Mesendoderm (in vitro differentiated cells): ENCODE measurements at regions not wholly inside any gene's neighbourhood (a gene's known extent, or its start where the extent isn't known, plus 50 kb on each side); places are given as distances from the start of the nearest gene placed in this dataset.

Experiments
- DNase-seq: peaks from one replicate; pipeline ENCODE4 v3.0.0; 2013
- H2AK5ac ChIP-seq: 2 replicates; pipeline ENCODE4 v1.6.1; 2013; ENCODE audit warnings: low read length, inconsistent platforms
- H2BK120ac ChIP-seq: 2 replicates; pipeline ENCODE4 v1.6.1; 2013; ENCODE audit warnings: low read depth, mild to moderate bottlenecking, low read length, moderate library complexity, mixed read lengths
- H2BK15ac ChIP-seq: replicated peaks from 2 replicates; pipeline ENCODE4 v1.6.1; 2013; ENCODE audit warnings: low read depth, mild to moderate bottlenecking, moderate library complexity
- H2BK5ac ChIP-seq: 2 replicates; pipeline ENCODE4 v1.6.1; 2013; ENCODE audit warnings: low read length, inconsistent platforms
- H3K18ac ChIP-seq: 2 replicates; pipeline ENCODE4 v1.6.1; 2013; ENCODE audit warnings: mild to moderate bottlenecking, low read length, mixed read lengths
- H3K23ac ChIP-seq: one replicate; pipeline ENCODE4 v1.6.1; 2013; ENCODE audit warnings: low read length
- H3K27ac ChIP-seq: 2 replicates; pipeline ENCODE4 v1.5.1; 2013; ENCODE audit warnings: low read depth, mild to moderate bottlenecking, inconsistent platforms, low read length, moderate library complexity
- H3K27me3 ChIP-seq: 2 replicates; pipeline ENCODE4 v1.6.1; 2013; ENCODE audit warnings: low read length, control low read depth, mild to moderate bottlenecking, inconsistent platforms; ENCODE audit not compliant: insufficient read depth, poor library complexity
- H3K36me3 ChIP-seq: 2 replicates; pipeline ENCODE4 v1.6.1; 2013; ENCODE audit warnings: low read length, inconsistent platforms; ENCODE audit not compliant: control insufficient read depth, insufficient read depth
- H3K4ac ChIP-seq: one replicate; pipeline ENCODE4 v1.6.1; 2013; ENCODE audit warnings: low read depth, mild to moderate bottlenecking, low read length, moderate library complexity
- H3K4me1 ChIP-seq: 2 replicates; pipeline ENCODE4 v1.6.1; 2013; ENCODE audit warnings: low read depth, low read length, inconsistent platforms; ENCODE audit not compliant: control insufficient read depth
- H3K4me2 ChIP-seq: 2 replicates; pipeline ENCODE4 v1.6.1; 2013; ENCODE audit warnings: low read length
- H3K4me3 ChIP-seq: 2 replicates; pipeline ENCODE4 v1.5.1; 2013; ENCODE audit warnings: mild to moderate bottlenecking, low read length
- H3K56ac ChIP-seq: one replicate; pipeline ENCODE4 v1.6.1; 2013; ENCODE audit warnings: low read length
- H3K79me1 ChIP-seq: 2 replicates; pipeline ENCODE4 v1.6.1; 2013; ENCODE audit warnings: low read length, inconsistent platforms
- H3K79me2 ChIP-seq: 2 replicates; pipeline ENCODE4 v1.6.1; 2013; ENCODE audit warnings: mild to moderate bottlenecking, low read length; ENCODE audit not compliant: control insufficient read depth, insufficient read depth
- H3K9ac ChIP-seq: 2 replicates; pipeline ENCODE4 v1.6.1; 2013; ENCODE audit warnings: low read length, inconsistent platforms
- H4K5ac ChIP-seq: one replicate; pipeline ENCODE4 v1.6.1; 2013; ENCODE audit warnings: low read length
- H4K8ac ChIP-seq: one replicate; pipeline ENCODE4 v1.6.1; 2013; ENCODE audit warnings: low read depth, mild to moderate bottlenecking, control low read depth, low read length, moderate library complexity
- WGBS: extraction: QIAGEN DNeasy Blood & Tissue Kit; methylation state at CpG from one replicate; pipeline ENCODE4 v1.1.7; 2013; ENCODE audit warnings: low lambda C conversion rate, missing lambda C conversion rate; ENCODE audit not compliant: insufficient coverage; ENCODE audit errors: extremely low coverage; 5-methylcytosine and 5-hydroxymethylcytosine counted together

- Histone ChIP-seq H3K9ac (no peak overlapping the region), H3K4me3 (no peak overlapping the region), H3K4me1 (peaks cover 10% of the 10 kb centered on the region), H3K79me1 (no peaks in the 10 kb centered on the region), H3K79me2 (no peaks in the 10 kb centered on the region), H2BK15ac (no peak overlapping the region), H2BK5ac (no peak overlapping the region), H2AK5ac (no peak overlapping the region), H4K8ac (no peak overlapping the region), H3K56ac (no peak overlapping the region), H3K18ac (no peak overlapping the region), H3K23ac (no peak overlapping the region), H2BK120ac (no peak overlapping the region), H3K36me3 (no peaks in the 10 kb centered on the region), H3K4ac (no peak overlapping the region), H3K27ac (no peak overlapping the region), H3K27me3 (no peaks in the 10 kb centered on the region), H3K4me2 (no peak overlapping the region), H4K5ac (no peak overlapping the region)
- no CpG with 5 or more reads among the region's 15 CpGs for WGBS
- DNase-seq: no peak
These were observed 207.2 kb downstream of the ERCC6L2 start for GRCh38 chr9:96082516-96083232.

DNA sequence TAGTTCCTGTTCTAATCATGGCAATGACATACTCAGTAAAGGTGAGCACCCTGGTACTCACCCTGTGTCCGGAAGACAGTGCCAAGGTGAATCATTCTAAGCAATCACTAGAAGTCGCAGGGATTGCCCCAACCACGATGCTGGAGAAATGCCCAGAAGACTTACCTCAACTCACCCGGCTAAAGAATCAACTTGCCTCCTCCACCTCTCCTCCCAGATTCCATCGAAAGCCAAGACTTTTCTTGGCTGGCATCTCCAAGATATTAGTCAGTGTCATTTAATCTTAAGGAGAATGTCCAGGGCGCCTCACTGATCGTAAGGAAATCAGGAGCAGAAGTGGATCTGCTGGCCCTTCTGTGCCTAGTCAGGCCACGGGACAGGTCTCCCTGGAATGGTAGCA is 204.9 kb downstream of the ERCC6L2 start:
- no peak overlapping the region for H2BK15ac ChIP-seq
- H3K4me2 ChIP-seq: no peak overlapping the region
- no peaks in the 10 kb centered on the region for H3K4me1 ChIP-seq
- no peak overlapping the region for H2BK5ac ChIP-seq
- H3K79me1 ChIP-seq: no peaks in the 10 kb centered on the region
- no peak overlapping the region for H3K4me3 ChIP-seq
- no peak overlapping the region for H3K23ac ChIP-seq
- H3K27ac ChIP-seq: no peak overlapping the region
- H3K9ac ChIP-seq: no peak overlapping the region
- no peaks in the 10 kb centered on the region for H3K36me3 ChIP-seq
- no CpG with 5 or more reads among the region's 8 CpGs for WGBS
- no peaks in the 10 kb centered on the region for H3K27me3 ChIP-seq
- H2BK120ac ChIP-seq: no peak overlapping the region
- no peaks in the 10 kb centered on the region for H3K79me2 ChIP-seq
- H3K56ac ChIP-seq: no peak overlapping the region
- no peak overlapping the region for H4K5ac ChIP-seq
- DNase-seq: no peak
- H4K8ac ChIP-seq: no peak overlapping the region
- H3K18ac ChIP-seq: no peak overlapping the region
- peak overlapping the region; percentile 5 for H2AK5ac ChIP-seq
- no peak overlapping the region for H3K4ac ChIP-seq

- no peak overlapping the region for H3K18ac ChIP-seq
- H2BK5ac ChIP-seq: no peak overlapping the region
- no peaks in the 10 kb centered on the region for H3K36me3 ChIP-seq
- H3K4me1 ChIP-seq: no peaks in the 10 kb centered on the region
- no peak for DNase-seq
- no peak overlapping the region for H3K4ac ChIP-seq
- H3K9ac ChIP-seq: no peak overlapping the region
- no peak overlapping the region for H4K8ac ChIP-seq
- no CpG with 5 or more reads among the region's 6 CpGs for WGBS
- no peak overlapping the region for H3K4me3 ChIP-seq
- no peaks in the 10 kb centered on the region for H3K79me2 ChIP-seq
- H2BK120ac ChIP-seq: no peak overlapping the region
- no peaks in the 10 kb centered on the region for H3K79me1 ChIP-seq
- H2AK5ac ChIP-seq: no peak overlapping the region
- no peak overlapping the region for H3K23ac ChIP-seq
- H3K27me3 ChIP-seq: no peaks in the 10 kb centered on the region
- no peak overlapping the region for H3K27ac ChIP-seq
- no peak overlapping the region for H2BK15ac ChIP-seq
- no peak overlapping the region for H3K4me2 ChIP-seq
- H3K56ac ChIP-seq: no peak overlapping the region
- H4K5ac ChIP-seq: no peak overlapping the region
These were observed 204.3 kb downstream of the ERCC6L2 start for GRCh38 chr9:96079779-96080178.

DNA sequence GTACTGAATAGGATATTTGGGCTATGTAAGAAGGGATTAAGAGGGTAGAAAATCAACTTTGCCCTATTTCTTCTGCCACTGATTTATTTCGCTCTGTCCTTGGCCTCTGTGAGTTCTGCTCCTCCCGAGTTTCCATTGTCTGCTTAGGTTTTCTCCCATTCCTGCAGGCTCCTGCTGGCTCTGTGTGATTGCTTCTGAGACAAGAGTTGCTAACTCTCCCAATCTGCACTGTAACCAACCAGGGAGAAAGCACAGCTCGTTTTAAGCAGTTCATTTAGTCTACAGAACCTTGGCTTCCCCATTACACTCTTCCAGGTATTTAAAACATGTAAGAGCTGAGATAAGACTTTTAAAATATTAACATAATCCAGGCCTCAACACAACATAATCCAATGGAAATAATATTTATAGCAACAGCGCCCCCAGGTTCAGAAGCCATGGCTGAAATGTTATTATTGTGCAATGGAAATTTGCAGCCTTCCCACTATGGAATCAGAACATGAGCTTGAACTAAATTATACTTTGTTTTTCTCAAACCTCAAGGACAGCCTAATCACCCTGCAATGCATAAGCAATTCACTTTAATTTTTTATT is 203.5 kb downstream of the ERCC6L2 start:
- H3K79me2 ChIP-seq: no peaks in the 10 kb centered on the region
- no peak overlapping the region for H2BK5ac ChIP-seq
- no peaks in the 10 kb centered on the region for H3K36me3 ChIP-seq
- no CpG with 5 or more reads among the region's 4 CpGs for WGBS
- no peak overlapping the region for H3K56ac ChIP-seq
- H2AK5ac ChIP-seq: no peak overlapping the region
- H3K18ac ChIP-seq: no peak overlapping the region
- no peak overlapping the region for H2BK15ac ChIP-seq
- H3K4me1 ChIP-seq: no peaks in the 10 kb centered on the region
- no peak overlapping the region for H4K8ac ChIP-seq
- H3K4me3 ChIP-seq: no peak overlapping the region
- no peak overlapping the region for H3K4ac ChIP-seq
- H3K4me2 ChIP-seq: no peak overlapping the region
- H3K23ac ChIP-seq: no peak overlapping the region
- H3K27ac ChIP-seq: no peak overlapping the region
- H2BK120ac ChIP-seq: no peak overlapping the region
- H3K27me3 ChIP-seq: no peaks in the 10 kb centered on the region
- no peak overlapping the region for H3K9ac ChIP-seq
- peak; percentile 30 for DNase-seq
- no peaks in the 10 kb centered on the region for H3K79me1 ChIP-seq
- H4K5ac ChIP-seq: no peak overlapping the region

DNA sequence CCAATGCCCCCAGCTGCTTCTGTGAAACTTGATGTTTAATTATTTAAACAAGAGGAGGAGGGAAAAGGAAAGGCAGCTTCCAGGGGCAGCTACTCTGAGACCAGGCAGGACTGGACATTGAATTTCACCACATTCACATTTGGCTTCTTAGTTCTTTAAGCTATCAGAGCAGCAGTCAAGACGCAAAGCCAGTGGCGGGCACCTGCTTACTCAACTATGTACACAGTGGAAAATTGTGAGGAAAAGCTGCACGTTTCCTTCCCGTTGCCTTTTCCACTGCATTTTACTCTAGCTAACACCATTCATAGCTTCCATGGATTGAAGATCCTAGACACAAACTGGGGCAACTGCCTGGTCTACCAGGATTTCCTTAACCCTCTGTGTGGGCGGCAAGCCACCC is 200.3 kb downstream of the ERCC6L2 start:
- H3K56ac ChIP-seq: no peak overlapping the region
- H3K23ac ChIP-seq: no peak overlapping the region
- H3K4me1 ChIP-seq: no peaks in the 10 kb centered on the region
- no peak overlapping the region for H2BK120ac ChIP-seq
- no peak overlapping the region for H3K4ac ChIP-seq
- no peak for DNase-seq
- H2BK15ac ChIP-seq: no peak overlapping the region
- H3K4me2 ChIP-seq: no peak overlapping the region
- H3K27me3 ChIP-seq: no peaks in the 10 kb centered on the region
- no peak overlapping the region for H3K9ac ChIP-seq
- no peak overlapping the region for H2BK5ac ChIP-seq
- no CpG with 5 or more reads among the region's 5 CpGs for WGBS
- H4K8ac ChIP-seq: no peak overlapping the region
- no peaks in the 10 kb centered on the region for H3K36me3 ChIP-seq
- no peaks in the 10 kb centered on the region for H3K79me1 ChIP-seq
- H3K27ac ChIP-seq: no peak overlapping the region
- no peak overlapping the region for H4K5ac ChIP-seq
- H2AK5ac ChIP-seq: no peak overlapping the region
- no peak overlapping the region for H3K18ac ChIP-seq
- no peak overlapping the region for H3K4me3 ChIP-seq
- H3K79me2 ChIP-seq: no peaks in the 10 kb centered on the region

DNA sequence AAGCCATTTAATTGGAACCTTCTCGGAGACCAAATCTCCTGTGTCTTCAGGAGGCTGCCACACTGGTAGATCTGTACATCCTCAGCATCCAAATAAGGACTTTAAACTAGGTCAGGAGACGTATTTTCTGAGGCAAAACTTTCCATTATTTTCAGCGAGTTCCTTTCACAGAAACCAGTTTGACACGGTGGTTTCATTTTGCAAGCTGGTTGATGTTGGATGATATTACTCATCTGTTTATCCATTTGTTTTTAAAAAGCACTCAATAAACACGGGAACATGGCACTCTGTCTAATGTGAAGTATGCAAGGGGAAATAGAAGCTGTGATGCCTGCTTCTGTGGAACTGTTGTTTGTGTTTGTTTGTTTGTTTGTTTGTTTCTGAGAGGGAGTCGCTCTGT is 199.6 kb downstream of the ERCC6L2 start:
- H3K36me3 ChIP-seq: no peaks in the 10 kb centered on the region
- no peak for DNase-seq

More for the DNA sequence above, 199.6 kb downstream of the ERCC6L2 start:
- Histone ChIP-seq H3K23ac (no peak overlapping the region), H2BK15ac (no peak overlapping the region), H4K8ac (no peak overlapping the region), H2BK5ac (no peak overlapping the region), H3K79me1 (no peaks in the 10 kb centered on the region), H3K27me3 (no peaks in the 10 kb centered on the region), H3K4me1 (no peaks in the 10 kb centered on the region), H3K9ac (no peak overlapping the region), H3K79me2 (no peaks in the 10 kb centered on the region), H3K18ac (no peak overlapping the region), H4K5ac (no peak overlapping the region), H3K56ac (no peak overlapping the region), H3K4me2 (no peak overlapping the region), H3K4ac (no peak overlapping the region), H3K27ac (no peak overlapping the region), H2AK5ac (no peak overlapping the region), H2BK120ac (no peak overlapping the region), H3K4me3 (no peak overlapping the region)
- WGBS: no CpG with 5 or more reads among the region's 6 CpGs
